BJ (cell line): ENCODE measurements at regions not wholly inside any gene's neighbourhood (a gene's known extent, or its start where the extent isn't known, plus 50 kb on each side); places are given as distances from the start of the nearest gene placed in this dataset.

ENCODE experiments used
- CTCF ChIA-PET: fragments of 350-600 bp; formaldehyde crosslinking; extraction: SDS; loops from one replicate; lab custom pipeline; 2021; ENCODE audit warnings: antibody characterized with exemption, inconsistent platforms; lab: Yijun Ruan, JAX
- POLR2A ChIA-PET: fragments of 300-600 bp; sonication (Branson Sonifier 250); formaldehyde crosslinking; extraction: SDS; loops from one replicate; lab custom pipeline; 2021; ENCODE audit warnings: antibody characterized with exemption; lab: Charles Lee
- DNase-seq: peaks from one replicate; pipeline ENCODE4 v3.0.0-alpha.2; 2011; ENCODE audit warnings: low read depth
- H3K27me3 ChIP-seq: 2 replicates; pipeline ENCODE4 v1.6.0; 2011; ENCODE audit warnings: low read length; ENCODE audit not compliant: control insufficient read depth, insufficient read depth
- H3K36me3 ChIP-seq: 2 replicates; pipeline ENCODE4 v1.5.1; 2011; ENCODE audit warnings: low read length; ENCODE audit not compliant: control insufficient read depth, insufficient read depth
- H3K4me3 ChIP-seq: 2 replicates; pipeline ENCODE4 v1.5.1; 2011; ENCODE audit warnings: low read depth, mild to moderate bottlenecking, control low read depth, low read length
- TF ChIP-seq, protein P1 (sequence below): IDR thresholded peaks from 2 replicates; pipeline ENCODE4 v1.5.1; 2011; ENCODE audit warnings: low read depth, mild to moderate bottlenecking, control low read depth, inconsistent platforms, low read length, moderate library complexity; ENCODE audit not compliant: insufficient read depth

- no peaks in the 10 kb centered on the region for H3K36me3 ChIP-seq
- ChIA-PET POLR2A (no interaction called here), CTCF (no interaction called here)
- TF ChIP-seq, protein P1, sequence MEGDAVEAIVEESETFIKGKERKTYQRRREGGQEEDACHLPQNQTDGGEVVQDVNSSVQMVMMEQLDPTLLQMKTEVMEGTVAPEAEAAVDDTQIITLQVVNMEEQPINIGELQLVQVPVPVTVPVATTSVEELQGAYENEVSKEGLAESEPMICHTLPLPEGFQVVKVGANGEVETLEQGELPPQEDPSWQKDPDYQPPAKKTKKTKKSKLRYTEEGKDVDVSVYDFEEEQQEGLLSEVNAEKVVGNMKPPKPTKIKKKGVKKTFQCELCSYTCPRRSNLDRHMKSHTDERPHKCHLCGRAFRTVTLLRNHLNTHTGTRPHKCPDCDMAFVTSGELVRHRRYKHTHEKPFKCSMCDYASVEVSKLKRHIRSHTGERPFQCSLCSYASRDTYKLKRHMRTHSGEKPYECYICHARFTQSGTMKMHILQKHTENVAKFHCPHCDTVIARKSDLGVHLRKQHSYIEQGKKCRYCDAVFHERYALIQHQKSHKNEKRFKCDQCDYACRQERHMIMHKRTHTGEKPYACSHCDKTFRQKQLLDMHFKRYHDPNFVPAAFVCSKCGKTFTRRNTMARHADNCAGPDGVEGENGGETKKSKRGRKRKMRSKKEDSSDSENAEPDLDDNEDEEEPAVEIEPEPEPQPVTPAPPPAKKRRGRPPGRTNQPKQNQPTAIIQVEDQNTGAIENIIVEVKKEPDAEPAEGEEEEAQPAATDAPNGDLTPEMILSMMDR: no peak
- no peak overlapping the region for H3K4me3 ChIP-seq
- DNase-seq: no peak
- no peaks in the 10 kb centered on the region for H3K27me3 ChIP-seq
Observed at GRCh38 chr6:78551361-78551760, 316.0 kb upstream of the IRAK1BP1 start.

DNA sequence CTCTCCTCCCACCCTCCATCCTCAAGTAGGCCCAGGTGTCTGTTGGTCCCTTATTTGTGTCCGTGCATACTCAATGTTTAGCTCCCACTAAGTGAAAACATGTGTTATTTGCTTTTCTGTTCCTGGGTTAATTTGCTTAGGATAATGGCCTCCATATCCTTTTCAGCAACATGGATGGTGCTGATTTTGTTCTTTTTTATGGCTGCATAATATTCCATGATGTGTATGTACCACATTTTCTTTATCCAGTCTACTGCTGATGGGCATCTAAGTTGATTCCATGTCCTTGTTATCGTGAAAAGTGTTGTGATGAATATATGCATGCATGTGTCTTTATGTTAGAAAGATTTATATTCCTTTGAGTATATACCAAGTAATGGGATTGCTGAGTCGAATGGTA is 314.9 kb upstream of the IRAK1BP1 start:
- TF ChIP-seq, protein P1: no peak
- POLR2A ChIA-PET: no interaction called here
- H3K4me3 ChIP-seq: no peak overlapping the region
- CTCF ChIA-PET: interaction anchor here (1.5 kb wide), 1 partner anchor 47 kb away, joined by 3 read pairs; no protein-coding TSS in a partner anchor
- no peaks in the 10 kb centered on the region for H3K27me3 ChIP-seq
- no peaks in the 10 kb centered on the region for H3K36me3 ChIP-seq
- no peak for DNase-seq

DNA sequence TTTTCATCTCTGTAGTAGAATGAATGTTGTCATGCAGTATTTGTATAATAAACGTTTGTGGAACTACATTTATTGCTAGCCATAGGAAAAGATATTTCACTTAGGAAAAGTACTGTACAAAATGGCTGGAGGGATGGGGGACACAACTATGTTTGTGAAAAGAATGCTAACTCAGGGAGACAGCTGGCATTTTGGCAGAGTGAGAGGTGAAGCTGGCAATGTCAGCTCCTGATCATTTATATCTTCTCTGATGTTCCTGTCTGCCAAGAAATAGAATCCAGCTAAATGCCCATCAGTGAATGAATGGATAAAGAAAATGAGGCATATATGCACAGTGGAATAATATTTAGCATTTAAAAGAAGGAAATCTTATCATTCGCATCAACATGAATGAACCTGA is 313.0 kb upstream of the IRAK1BP1 start:
- no peak for DNase-seq
- ChIA-PET POLR2A (no interaction called here), CTCF (interaction anchor here (0.6 kb wide), 1 partner anchor 44 kb away, joined by 3 read pairs; no protein-coding TSS in a partner anchor)
- no peaks in the 10 kb centered on the region for H3K36me3 ChIP-seq
- no peaks in the 10 kb centered on the region for H3K27me3 ChIP-seq
- TF ChIP-seq, protein P1: no peak
- H3K4me3 ChIP-seq: no peak overlapping the region

DNA sequence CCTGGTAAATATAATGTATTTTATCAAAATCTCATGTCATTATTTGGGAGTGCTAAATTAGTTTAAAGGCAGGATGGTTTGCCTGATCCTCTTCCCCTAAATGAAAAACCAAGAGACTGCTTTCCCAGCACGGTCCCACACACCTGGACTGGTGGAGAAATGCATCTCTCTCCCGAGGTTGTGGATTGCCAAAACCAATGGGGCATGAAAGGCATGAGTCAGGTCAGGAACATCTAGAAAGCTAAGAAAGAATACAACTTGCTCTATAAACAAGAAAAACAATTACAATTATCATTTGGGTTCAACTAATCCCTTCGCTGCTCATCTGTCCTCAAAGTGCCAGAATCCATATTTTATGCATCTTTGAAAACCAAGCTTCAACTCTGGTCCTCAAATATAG is 308.3 kb upstream of the IRAK1BP1 start:
- TF ChIP-seq, protein P1: no peak
- Histone ChIP-seq H3K36me3 (no peaks in the 10 kb centered on the region), H3K4me3 (no peak overlapping the region), H3K27me3 (no peaks in the 10 kb centered on the region)
- no peak for DNase-seq
- POLR2A ChIA-PET: interaction anchor here (0.6 kb wide), 1 partner anchor 110 kb away, joined by 3 read pairs; no protein-coding TSS in a partner anchor
- CTCF ChIA-PET: no interaction called here

GRCh38 chr6:78561015-78561414 is 306.3 kb upstream of the IRAK1BP1 start:
- Histone ChIP-seq H3K27me3 (no peaks in the 10 kb centered on the region), H3K4me3 (no peak overlapping the region), H3K36me3 (no peaks in the 10 kb centered on the region)
- CTCF ChIA-PET: no interaction called here
- TF ChIP-seq, protein P1: no peak
- DNase-seq: no peak
- POLR2A ChIA-PET: no interaction called here
